Heart left ventricle (tissue), 16 donors: ENCODE measurements at regions not wholly inside any gene's neighbourhood (a gene's known extent, or its start where the extent isn't known, plus 50 kb on each side); places are given as distances from the start of the nearest gene placed in this dataset.
"Not testable (repeated sequence)": the region's sequence is repeated elsewhere in the genome, so short reads cannot be mapped to it uniquely, and the experiment has no call there.

Experiments
- ATAC-seq, 4 donors: fragments of 200-7000 bp; cut with Tn5 transposase; one replicate each; pipeline ENCODE4 v1.9.1; 2020 to 2022; ENCODE audit warnings: moderate library complexity in 4 of 4, mild to moderate bottlenecking in 3 of 4, moderate number of reproducible peaks in 1 of 4
- DNase-seq, 5 donors: peaks; one replicate each; pipeline ENCODE4 v3.0.0-alpha.2; 2020
- H3K27ac ChIP-seq, 12 donors: fragments of 200-600 bp; sonication (generic) in 4 of 12; one replicate each; pipeline versions ENCODE4 v1.5.0 to v1.8.0; 2016 to 2022; ENCODE audit warnings: mild to moderate bottlenecking in 2 of 12
- H3K27me3 ChIP-seq, 9 donors: fragments of 200-600 bp; sonication (generic) in 2 of 9; one replicate each; pipeline versions ENCODE4 v1.5.1 to v1.8.0; 2016 to 2022; ENCODE audit warnings: mild to moderate bottlenecking in 3 of 9
- H3K36me3 ChIP-seq, 9 donors: fragments of 200-600 bp; sonication (generic) in 2 of 9; one replicate each; pipeline versions ENCODE4 v1.5.0 to v1.8.0; 2018 to 2022; ENCODE audit warnings: mild to moderate bottlenecking in 2 of 9
- H3K4me1 ChIP-seq, 12 donors: fragments of 200-600 bp; sonication (generic) in 4 of 12; one replicate each; pipeline versions ENCODE4 v1.5.0 to v1.8.0; 2016 to 2022; ENCODE audit warnings: mild to moderate bottlenecking in 3 of 12
- H3K4me3 ChIP-seq, 12 donors: fragments of 200-600 bp; sonication (generic) in 4 of 12; one replicate each; pipeline versions ENCODE4 v1.5.0 to v1.8.0; 2017 to 2022; ENCODE audit warnings: mild to moderate bottlenecking in 9 of 12, moderate library complexity in 4 of 12
- H3K9me3 ChIP-seq, 12 donors: fragments of 200-600 bp; sonication (generic) in 4 of 12; one replicate each; pipeline versions ENCODE4 v1.5.0 to v1.8.0; 2016 to 2022; ENCODE audit warnings: mild to moderate bottlenecking in 1 of 12
- CTCF ChIP-seq, 12 donors: fragments of 200-600 bp; sonication (generic) in 4 of 12; IDR thresholded peaks; one replicate each; pipeline versions ENCODE4 v1.5.0 to v1.8.0; 2018 to 2022; ENCODE audit warnings: antibody characterized with exemption in 12 of 12, mild to moderate bottlenecking in 5 of 12
- POLR2A ChIP-seq, 2 donors: fragments of 450-650 bp; IDR thresholded peaks; one replicate each; pipeline ENCODE4 v1.6.1; 2017; ENCODE audit warnings: antibody characterized with exemption in 2 of 2, mild to moderate bottlenecking in 2 of 2, moderate library complexity in 2 of 2
- WGBS, 4 donors: extraction: QIAGEN DNeasy Blood & Tissue Kit in 2 of 4; methylation state at CpG; one replicate each; pipeline versions ENCODE4 v1.1.5 to v1.1.7; 2013 to 2018; 5-methylcytosine and 5-hydroxymethylcytosine counted together
- intact Hi-C, 10 donors: fragments of 100-400 bp; cut with DNase I; formaldehyde crosslinking; loops; one replicate each; pipeline versions ENCODE4 v1.11.1 to v1.14.2; 2022
- donor health status: ischemic (EF 13 %, LVEDD 7.1; RV severe dilation, severe dysfunction).
- donor health status: healthy with polysubstance abuse.
- donor health status: DM: no; HTN: yes; CAD: no.
- donor health status: DM: no; HTN: no; CAD: no.
- donor health status: ischemic (EF 25% LVEDD 6.9; RV normal size, moderate dysfunction).
- donor health status: ischemic (EF 25% LVEDD 5.7; RV mildly dilated, moderate dysfunction).
- donor health status: healthy.
- donor health status: DM: yes; HTN: yes; CAD: no.
- donor health status: ischemic (EF 35%, LVEDD 5.7; RV mildly dilated, moderate dysfunction).
- donor health status: nonischemic (EF 11% LVEDD 7.7; RV severe dilation, severe dysfunction).
- donor health status: DM: yes; HTN: yes; CAD: no.
- donor health status: PGD.
- donor health status: ischemic (EF 29% LVEDD 5.4; RV normal size, mild dysfunction).
- donor health status: nonischemic (EF 23%, LVEDD 6.1; RV moderate dilation, normal function).

GRCh38 chr4:189002475-189002874 is 863.2 kb downstream of the TRIML1 start:
- Histone ChIP-seq H3K27me3 (no peaks in the 10 kb centered on the region), H3K4me3 (no peak overlapping the region), H3K27ac (no peak overlapping the region), H3K4me1 (no peaks in the 10 kb centered on the region), H3K36me3 (no peaks in the 10 kb centered on the region), H3K9me3 (no peaks in the 10 kb centered on the region)
- 90 to 95% (median 92%) methylated on average over 10 of the region's 10 CpGs for WGBS, 4 donors
- no peak for DNase-seq
- ATAC-seq: no peak
- no peak for TF ChIP-seq CTCF (IDR thresholded peaks at IDR 0.05)
- no peak for TF ChIP-seq POLR2A (IDR thresholded peaks at IDR 0.05)
- intact Hi-C loops: no loop called here

- intact Hi-C loops: not testable (repeated sequence)
These were observed 871.4 kb downstream of the TRIML1 start for GRCh38 chr4:189010452-189011217.

GRCh38 chr4:189021831-189022230 is 882.6 kb downstream of the TRIML1 start:
- TF ChIP-seq POLR2A (IDR thresholded peaks at IDR 0.05): no peak
- no peak for TF ChIP-seq CTCF (IDR thresholded peaks at IDR 0.05)
- no peak for DNase-seq
- WGBS, 4 donors: 50 to 60% (median 57%) methylated on average over 5 of the region's 5 CpGs
- intact Hi-C loops: no loop called here
- H3K9me3 ChIP-seq: no peaks in the 10 kb centered on the region
- no peak for ATAC-seq
- H3K36me3 ChIP-seq: no peaks in the 10 kb centered on the region
- no peak overlapping the region for H3K4me3 ChIP-seq
- no peaks in the 10 kb centered on the region for H3K27me3 ChIP-seq
- no peak overlapping the region for H3K27ac ChIP-seq
- H3K4me1 ChIP-seq: no peaks in the 10 kb centered on the region

More at GRCh38 chr4:189010452-189011217, 871.4 kb downstream of the TRIML1 start:
- not testable (repeated sequence) for H3K4me3 ChIP-seq, DNase-seq, H3K4me1 ChIP-seq, H3K9me3 ChIP-seq, H3K36me3 ChIP-seq, H3K27ac ChIP-seq, ATAC-seq, H3K27me3 ChIP-seq
- 70 to 76% (median 74%) methylated on average over 23 to 26 of the region's 27 CpGs for WGBS, 4 donors

GRCh38 chr4:189022440-189023035 is 883.3 kb downstream of the TRIML1 start:
- ATAC-seq (peak in 1 of 4 donors; percentile 38), DNase-seq (no peak)
- H3K27me3 ChIP-seq: no peaks in the 10 kb centered on the region
- H3K36me3 ChIP-seq: no peaks in the 10 kb centered on the region
- intact Hi-C loops: no loop called here
- WGBS, 4 donors: 80 to 88% (median 85%) methylated on average over 4 of the region's 4 CpGs
- no peaks in the 10 kb centered on the region for H3K9me3 ChIP-seq
- H3K4me1 ChIP-seq: no peaks in the 10 kb centered on the region
- no peak overlapping the region for H3K4me3 ChIP-seq
- H3K27ac ChIP-seq: no peak overlapping the region
- no peak for TF ChIP-seq POLR2A (IDR thresholded peaks at IDR 0.05)
- TF ChIP-seq CTCF (IDR thresholded peaks at IDR 0.05): no peak
